HEK293 (cell line): ENCODE measurements at regions not wholly inside any gene's neighbourhood (a gene's known extent, or its start where the extent isn't known, plus 50 kb on each side); places are given as distances from the start of the nearest gene placed in this dataset.

Experiments used
- CTCF ChIA-PET: fragments of 350-600 bp; formaldehyde crosslinking; extraction: SDS; loops from one replicate; lab custom pipeline; 2021; ENCODE audit warnings: antibody characterized with exemption; lab: Yijun Ruan, JAX
- POLR2A ChIA-PET: fragments of 300-600 bp; formaldehyde crosslinking; extraction: SDS; loops from one replicate; lab custom pipeline; 2020; ENCODE audit warnings: antibody characterized with exemption, inconsistent platforms; lab: Yijun Ruan, JAX
- H3K27ac ChIP-seq: fragments of 200-500 bp; sonication (Bioruptor generic); 2 replicates; pipeline ENCODE4 v1.5.1; 2014; ENCODE audit warnings: low read depth, low read length, control low read depth, inconsistent platforms; ENCODE audit errors: extremely low read depth
- H3K36me3 ChIP-seq, 2 experiments: fragments of 200-500 bp in 1 of 2; sonication (Bioruptor generic) in 1 of 2; 1 replicate in 1 of 2; 2 replicates in 1 of 2; pipeline ENCODE4 v1.5.1; 2014 to 2017; ENCODE audit warnings: inconsistent platforms in 2 of 2, low read length in 2 of 2; ENCODE audit not compliant: control insufficient read depth in 2 of 2, insufficient read depth in 1 of 2
- H3K4me1 ChIP-seq: fragments of 200-500 bp; sonication (Bioruptor generic); 2 replicates; pipeline ENCODE4 v1.5.1; 2014; ENCODE audit warnings: mild to moderate bottlenecking, low read length, inconsistent platforms; ENCODE audit not compliant: control insufficient read depth, insufficient read depth
- H3K4me3 ChIP-seq: 2 replicates; pipeline ENCODE4 v1.5.1; 2011; ENCODE audit warnings: low read depth, mild to moderate bottlenecking, control low read depth, low read length, moderate library complexity
- H3K9me3 ChIP-seq: fragments of 200-500 bp; sonication (Bioruptor generic); 2 replicates; pipeline ENCODE4 v1.5.1; 2014; ENCODE audit warnings: low read depth, low read length, inconsistent platforms; ENCODE audit not compliant: control insufficient read depth, insufficient read depth
- HOXD13 ChIP-seq: sonication (generic); formaldehyde crosslinking; IDR thresholded peaks from 2 replicates; pipeline ENCODE4 v1.8.0; 2022; ENCODE audit warnings: missing genetic modification reagents, borderline replicate concordance
- KLF7 ChIP-seq: fragments of 450-650 bp; formaldehyde crosslinking; IDR thresholded peaks from 2 replicates; pipeline ENCODE4 v1.5.1; 2016; ENCODE audit warnings: missing biosample characterization, missing genetic modification characterization, borderline replicate concordance
- RBAK ChIP-seq: fragments of 450-650 bp; formaldehyde crosslinking; IDR thresholded peaks from 2 replicates; pipeline ENCODE4 v1.5.1; 2016; ENCODE audit warnings: missing biosample characterization, missing genetic modification characterization
- YY1 ChIP-seq: fragments of 450-650 bp; formaldehyde crosslinking; IDR thresholded peaks from 2 replicates; pipeline ENCODE4 v1.5.1; 2018; ENCODE audit warnings: missing biosample characterization, missing genetic modification characterization
- ZFP37 ChIP-seq: fragments of 450-650 bp; formaldehyde crosslinking; IDR thresholded peaks from 2 replicates; pipeline ENCODE4 v1.5.1; 2016; ENCODE audit warnings: missing biosample characterization, missing genetic modification characterization
- ZIC2 ChIP-seq: fragments of 450-650 bp; formaldehyde crosslinking; IDR thresholded peaks from 2 replicates; pipeline ENCODE4 v1.5.1; 2016; ENCODE audit warnings: missing biosample characterization, missing genetic modification characterization
- ZNF155 ChIP-seq: fragments of 450-650 bp; formaldehyde crosslinking; IDR thresholded peaks from 2 replicates; pipeline ENCODE4 v1.5.1; 2016; ENCODE audit warnings: missing biosample characterization, missing genetic modification characterization
- ZNF174 ChIP-seq: fragments of 450-650 bp; formaldehyde crosslinking; IDR thresholded peaks from 2 replicates; pipeline ENCODE4 v1.5.0; 2017; ENCODE audit warnings: missing biosample characterization, mild to moderate bottlenecking, missing genetic modification characterization
- ZNF211 ChIP-seq: fragments of 450-650 bp; formaldehyde crosslinking; IDR thresholded peaks from 2 replicates; pipeline ENCODE4 v1.5.1; 2016; ENCODE audit warnings: low read depth, missing biosample characterization, missing genetic modification characterization
- ZNF391 ChIP-seq: fragments of 450-650 bp; formaldehyde crosslinking; IDR thresholded peaks from 2 replicates; pipeline ENCODE4 v1.5.1; 2016; ENCODE audit warnings: low read depth, missing biosample characterization, missing genetic modification characterization, borderline replicate concordance
- ZNF621 ChIP-seq: fragments of 450-650 bp; formaldehyde crosslinking; IDR thresholded peaks from 2 replicates; pipeline ENCODE4 v1.5.1; 2017; ENCODE audit warnings: missing biosample characterization, missing genetic modification characterization
- TF ChIP-seq, protein P1 (sequence below): fragments of 450-650 bp; formaldehyde crosslinking; IDR thresholded peaks from 2 replicates; pipeline ENCODE4 v1.5.1; 2016; ENCODE audit warnings: missing biosample characterization, missing genetic modification characterization
- TF ChIP-seq, protein P2 (sequence below): fragments of 450-650 bp; formaldehyde crosslinking; conservative IDR thresholded peaks from 2 replicates; pipeline ENCODE4 v1.5.1; 2016; ENCODE audit warnings: low read depth, missing biosample characterization, missing genetic modification characterization
- TF ChIP-seq, protein P3 (sequence below): fragments of 450-650 bp; formaldehyde crosslinking; optimal IDR thresholded peaks from 2 replicates; pipeline ENCODE3; 2016; ENCODE audit warnings: missing biosample characterization, mild to moderate bottlenecking, missing genetic modification characterization
- TF ChIP-seq, protein P4 (sequence below): fragments of 450-650 bp; formaldehyde crosslinking; IDR thresholded peaks from 2 replicates; pipeline ENCODE4 v1.5.1; 2016; ENCODE audit warnings: missing biosample characterization, missing genetic modification characterization, low read depth
- TF ChIP-seq, protein P5 (sequence below): fragments of 450-650 bp; formaldehyde crosslinking; conservative IDR thresholded peaks from 2 replicates; pipeline ENCODE4 v1.5.1; 2016; ENCODE audit warnings: low read depth, missing biosample characterization, missing genetic modification characterization

DNA sequence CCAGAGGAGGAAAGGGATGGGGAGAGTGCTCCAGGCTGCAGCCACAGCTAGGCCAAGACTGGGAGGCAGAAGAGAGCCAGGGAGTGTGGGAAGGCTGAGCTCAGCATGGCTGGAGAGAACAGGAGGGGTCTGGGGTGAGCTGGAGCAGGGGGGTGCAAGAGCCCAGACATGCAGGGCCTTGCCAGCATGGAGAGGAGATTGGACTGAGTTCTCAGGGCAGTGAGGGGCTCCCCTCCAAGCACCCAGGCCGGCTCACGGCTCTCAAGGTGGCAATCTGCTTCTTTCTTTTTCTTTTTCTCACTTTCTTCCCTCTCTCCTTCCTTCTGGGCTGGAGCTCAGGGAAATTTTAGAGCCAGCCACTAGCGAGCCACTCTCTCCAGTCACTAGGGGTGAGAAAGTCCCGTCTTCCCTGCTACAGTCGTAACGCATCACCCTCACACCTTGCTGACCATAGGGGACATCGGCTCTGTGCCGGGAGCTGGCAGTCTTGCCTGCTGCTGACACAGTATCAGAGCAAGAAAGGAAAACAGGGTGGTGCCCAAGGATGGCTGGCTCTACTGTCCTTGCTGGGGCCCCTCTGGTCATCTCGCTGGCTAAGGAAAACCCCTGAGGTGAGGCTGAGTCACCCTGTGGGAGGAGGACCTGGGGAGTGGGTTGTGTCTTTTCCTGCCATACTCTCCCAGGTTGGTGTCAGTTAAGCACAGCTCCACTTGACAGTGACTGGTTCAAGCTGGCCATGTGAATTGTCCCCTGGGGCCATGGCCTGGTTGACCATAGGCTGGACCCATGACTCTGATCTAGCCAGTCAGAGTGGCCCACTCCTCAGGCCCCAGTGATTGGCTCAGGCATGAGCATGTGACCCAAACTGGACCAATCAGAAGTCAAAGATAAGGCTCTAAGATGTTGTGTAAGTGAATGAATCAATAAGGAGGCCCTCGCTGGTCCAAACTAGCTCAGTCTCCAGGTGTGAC, 135.1 kb upstream of the PMEPA1 start:
- Histone ChIP-seq H3K27ac (no peak overlapping the region), H3K36me3 (no peaks in the 10 kb centered on the region), H3K4me1 (no peaks in the 10 kb centered on the region), H3K9me3 (no peaks in the 10 kb centered on the region), H3K4me3 (no peak overlapping the region)
- ChIA-PET CTCF (interaction anchor here (0.6 kb wide), 1 partner anchor 327 kb away, joined by 3 read pairs; no protein-coding TSS in a partner anchor), POLR2A (no interaction called here)
- TF ChIP-seq YY1 (tag by site-specific recombination) (no peak), ZIC2 (tag by site-specific recombination) (no peak), ZFP37 (tag by site-specific recombination) (no peak), ZNF211 (tag by site-specific recombination) (no peak), HOXD13 (CRISPR knock-in tag) (no peak), ZNF621 (tag by site-specific recombination) (no peak)
- TF ChIP-seq, protein P1, sequence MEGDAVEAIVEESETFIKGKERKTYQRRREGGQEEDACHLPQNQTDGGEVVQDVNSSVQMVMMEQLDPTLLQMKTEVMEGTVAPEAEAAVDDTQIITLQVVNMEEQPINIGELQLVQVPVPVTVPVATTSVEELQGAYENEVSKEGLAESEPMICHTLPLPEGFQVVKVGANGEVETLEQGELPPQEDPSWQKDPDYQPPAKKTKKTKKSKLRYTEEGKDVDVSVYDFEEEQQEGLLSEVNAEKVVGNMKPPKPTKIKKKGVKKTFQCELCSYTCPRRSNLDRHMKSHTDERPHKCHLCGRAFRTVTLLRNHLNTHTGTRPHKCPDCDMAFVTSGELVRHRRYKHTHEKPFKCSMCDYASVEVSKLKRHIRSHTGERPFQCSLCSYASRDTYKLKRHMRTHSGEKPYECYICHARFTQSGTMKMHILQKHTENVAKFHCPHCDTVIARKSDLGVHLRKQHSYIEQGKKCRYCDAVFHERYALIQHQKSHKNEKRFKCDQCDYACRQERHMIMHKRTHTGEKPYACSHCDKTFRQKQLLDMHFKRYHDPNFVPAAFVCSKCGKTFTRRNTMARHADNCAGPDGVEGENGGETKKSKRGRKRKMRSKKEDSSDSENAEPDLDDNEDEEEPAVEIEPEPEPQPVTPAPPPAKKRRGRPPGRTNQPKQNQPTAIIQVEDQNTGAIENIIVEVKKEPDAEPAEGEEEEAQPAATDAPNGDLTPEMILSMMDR (tag by site-specific recombination) = no peak
- TF ChIP-seq, protein P2, sequence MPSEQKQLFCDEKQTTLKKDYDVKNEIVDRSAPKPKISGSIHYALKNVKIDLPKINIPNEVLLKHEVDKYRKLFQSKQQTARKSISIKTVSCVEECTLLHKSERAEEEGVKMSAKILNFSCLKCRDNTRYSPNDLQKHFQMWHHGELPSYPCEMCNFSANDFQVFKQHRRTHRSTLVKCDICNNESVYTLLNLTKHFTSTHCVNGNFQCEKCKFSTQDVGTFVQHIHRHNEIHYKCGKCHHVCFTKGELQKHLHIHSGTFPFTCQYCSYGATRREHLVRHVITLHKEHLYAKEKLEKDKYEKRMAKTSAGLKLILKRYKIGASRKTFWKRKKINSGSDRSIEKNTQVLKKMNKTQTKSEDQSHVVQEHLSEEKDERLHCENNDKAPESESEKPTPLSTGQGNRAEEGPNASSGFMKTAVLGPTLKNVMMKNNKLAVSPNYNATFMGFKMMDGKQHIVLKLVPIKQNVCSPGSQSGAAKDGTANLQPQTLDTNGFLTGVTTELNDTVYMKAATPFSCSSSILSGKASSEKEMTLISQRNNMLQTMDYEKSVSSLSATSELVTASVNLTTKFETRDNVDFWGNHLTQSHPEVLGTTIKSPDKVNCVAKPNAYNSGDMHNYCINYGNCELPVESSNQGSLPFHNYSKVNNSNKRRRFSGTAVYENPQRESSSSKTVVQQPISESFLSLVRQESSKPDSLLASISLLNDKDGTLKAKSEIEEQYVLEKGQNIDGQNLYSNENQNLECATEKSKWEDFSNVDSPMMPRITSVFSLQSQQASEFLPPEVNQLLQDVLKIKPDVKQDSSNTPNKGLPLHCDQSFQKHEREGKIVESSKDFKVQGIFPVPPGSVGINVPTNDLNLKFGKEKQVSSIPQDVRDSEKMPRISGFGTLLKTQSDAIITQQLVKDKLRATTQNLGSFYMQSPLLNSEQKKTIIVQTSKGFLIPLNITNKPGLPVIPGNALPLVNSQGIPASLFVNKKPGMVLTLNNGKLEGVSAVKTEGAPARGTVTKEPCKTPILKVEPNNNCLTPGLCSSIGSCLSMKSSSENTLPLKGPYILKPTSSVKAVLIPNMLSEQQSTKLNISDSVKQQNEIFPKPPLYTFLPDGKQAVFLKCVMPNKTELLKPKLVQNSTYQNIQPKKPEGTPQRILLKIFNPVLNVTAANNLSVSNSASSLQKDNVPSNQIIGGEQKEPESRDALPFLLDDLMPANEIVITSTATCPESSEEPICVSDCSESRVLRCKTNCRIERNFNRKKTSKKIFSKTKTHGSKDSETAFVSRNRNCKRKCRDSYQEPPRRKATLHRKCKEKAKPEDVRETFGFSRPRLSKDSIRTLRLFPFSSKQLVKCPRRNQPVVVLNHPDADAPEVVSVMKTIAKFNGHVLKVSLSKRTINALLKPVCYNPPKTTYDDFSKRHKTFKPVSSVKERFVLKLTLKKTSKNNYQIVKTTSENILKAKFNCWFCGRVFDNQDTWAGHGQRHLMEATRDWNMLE (tag by site-specific recombination) = no peak
- TF ChIP-seq, protein P3, sequence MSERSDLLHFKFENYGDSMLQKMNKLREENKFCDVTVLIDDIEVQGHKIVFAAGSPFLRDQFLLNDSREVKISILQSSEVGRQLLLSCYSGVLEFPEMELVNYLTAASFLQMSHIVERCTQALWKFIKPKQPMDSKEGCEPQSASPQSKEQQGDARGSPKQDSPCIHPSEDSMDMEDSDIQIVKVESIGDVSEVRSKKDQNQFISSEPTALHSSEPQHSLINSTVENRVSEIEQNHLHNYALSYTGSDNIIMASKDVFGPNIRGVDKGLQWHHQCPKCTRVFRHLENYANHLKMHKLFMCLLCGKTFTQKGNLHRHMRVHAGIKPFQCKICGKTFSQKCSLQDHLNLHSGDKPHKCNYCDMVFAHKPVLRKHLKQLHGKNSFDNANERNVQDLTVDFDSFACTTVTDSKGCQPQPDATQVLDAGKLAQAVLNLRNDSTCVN (tag by site-specific recombination) = no peak
- TF ChIP-seq, protein P4, sequence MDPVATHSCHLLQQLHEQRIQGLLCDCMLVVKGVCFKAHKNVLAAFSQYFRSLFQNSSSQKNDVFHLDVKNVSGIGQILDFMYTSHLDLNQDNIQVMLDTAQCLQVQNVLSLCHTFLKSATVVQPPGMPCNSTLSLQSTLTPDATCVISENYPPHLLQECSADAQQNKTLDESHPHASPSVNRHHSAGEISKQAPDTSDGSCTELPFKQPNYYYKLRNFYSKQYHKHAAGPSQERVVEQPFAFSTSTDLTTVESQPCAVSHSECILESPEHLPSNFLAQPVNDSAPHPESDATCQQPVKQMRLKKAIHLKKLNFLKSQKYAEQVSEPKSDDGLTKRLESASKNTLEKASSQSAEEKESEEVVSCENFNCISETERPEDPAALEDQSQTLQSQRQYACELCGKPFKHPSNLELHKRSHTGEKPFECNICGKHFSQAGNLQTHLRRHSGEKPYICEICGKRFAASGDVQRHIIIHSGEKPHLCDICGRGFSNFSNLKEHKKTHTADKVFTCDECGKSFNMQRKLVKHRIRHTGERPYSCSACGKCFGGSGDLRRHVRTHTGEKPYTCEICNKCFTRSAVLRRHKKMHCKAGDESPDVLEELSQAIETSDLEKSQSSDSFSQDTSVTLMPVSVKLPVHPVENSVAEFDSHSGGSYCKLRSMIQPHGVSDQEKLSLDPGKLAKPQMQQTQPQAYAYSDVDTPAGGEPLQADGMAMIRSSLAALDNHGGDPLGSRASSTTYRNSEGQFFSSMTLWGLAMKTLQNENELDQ = no peak

DNA sequence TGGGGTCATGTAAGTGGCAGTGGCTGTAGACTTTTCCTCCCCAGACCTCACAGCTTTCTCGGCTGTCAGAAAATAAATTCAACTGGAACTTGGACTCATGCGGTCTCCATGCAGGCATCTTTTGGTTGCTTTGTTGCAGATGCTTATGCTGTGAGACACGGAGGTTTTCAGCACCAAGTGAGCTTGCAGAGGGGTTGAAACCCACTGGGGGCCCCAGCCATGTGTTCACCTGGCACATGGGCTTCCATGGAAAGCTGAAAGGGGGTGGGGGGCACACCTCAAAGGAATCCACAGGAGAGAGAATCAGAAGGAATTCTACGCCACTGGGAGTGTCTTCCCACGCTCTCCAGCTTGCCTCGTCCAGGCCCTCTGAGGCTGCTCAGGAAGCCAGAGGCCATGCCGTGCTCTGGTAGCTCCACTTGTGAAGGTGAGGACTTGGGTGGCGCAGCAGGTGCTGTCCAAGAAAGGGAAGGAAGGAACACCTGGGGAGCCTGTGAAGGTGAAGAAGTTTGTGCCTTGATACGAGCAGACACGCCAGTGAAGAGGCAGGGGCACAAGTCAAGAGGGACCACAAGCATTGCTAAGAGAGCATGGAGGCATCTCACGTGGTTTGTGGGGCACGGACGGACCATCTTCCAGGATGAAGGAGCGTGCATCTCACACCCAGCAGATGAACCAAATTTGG, 134.3 kb upstream of the PMEPA1 start:
- CTCF ChIA-PET = interaction anchor here (0.7 kb wide), 1 partner anchor 243 kb away, joined by 6 read pairs; no protein-coding TSS in a partner anchor
- TF ChIP-seq, protein P5, sequence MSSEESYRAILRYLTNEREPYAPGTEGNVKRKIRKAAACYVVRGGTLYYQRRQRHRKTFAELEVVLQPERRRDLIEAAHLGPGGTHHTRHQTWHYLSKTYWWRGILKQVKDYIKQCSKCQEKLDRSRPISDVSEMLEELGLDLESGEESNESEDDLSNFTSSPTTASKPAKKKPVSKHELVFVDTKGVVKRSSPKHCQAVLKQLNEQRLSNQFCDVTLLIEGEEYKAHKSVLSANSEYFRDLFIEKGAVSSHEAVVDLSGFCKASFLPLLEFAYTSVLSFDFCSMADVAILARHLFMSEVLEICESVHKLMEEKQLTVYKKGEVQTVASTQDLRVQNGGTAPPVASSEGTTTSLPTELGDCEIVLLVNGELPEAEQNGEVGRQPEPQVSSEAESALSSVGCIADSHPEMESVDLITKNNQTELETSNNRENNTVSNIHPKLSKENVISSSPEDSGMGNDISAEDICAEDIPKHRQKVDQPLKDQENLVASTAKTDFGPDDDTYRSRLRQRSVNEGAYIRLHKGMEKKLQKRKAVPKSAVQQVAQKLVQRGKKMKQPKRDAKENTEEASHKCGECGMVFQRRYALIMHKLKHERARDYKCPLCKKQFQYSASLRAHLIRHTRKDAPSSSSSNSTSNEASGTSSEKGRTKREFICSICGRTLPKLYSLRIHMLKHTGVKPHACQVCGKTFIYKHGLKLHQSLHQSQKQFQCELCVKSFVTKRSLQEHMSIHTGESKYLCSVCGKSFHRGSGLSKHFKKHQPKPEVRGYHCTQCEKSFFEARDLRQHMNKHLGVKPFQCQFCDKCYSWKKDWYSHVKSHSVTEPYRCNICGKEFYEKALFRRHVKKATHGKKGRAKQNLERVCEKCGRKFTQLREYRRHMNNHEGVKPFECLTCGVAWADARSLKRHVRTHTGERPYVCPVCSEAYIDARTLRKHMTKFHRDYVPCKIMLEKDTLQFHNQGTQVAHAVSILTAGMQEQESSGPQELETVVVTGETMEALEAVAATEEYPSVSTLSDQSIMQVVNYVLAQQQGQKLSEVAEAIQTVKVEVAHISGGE = no peak
- TF ChIP-seq RBAK (tag by site-specific recombination) (no peak), ZNF155 (tag by site-specific recombination) (no peak), KLF7 (tag by site-specific recombination) (no peak), ZNF174 (no peak), ZNF391 (tag by site-specific recombination) (no peak)

More for the DNA sequence above, 134.3 kb upstream of the PMEPA1 start:
- Histone ChIP-seq H3K27ac (no peak overlapping the region), H3K9me3 (no peaks in the 10 kb centered on the region), H3K4me1 (no peaks in the 10 kb centered on the region), H3K36me3 (no peaks in the 10 kb centered on the region), H3K4me3 (no peak overlapping the region)
- POLR2A ChIA-PET = no interaction called here
